ENCODE measurements at regions not wholly inside any gene's neighbourhood (a gene's known extent, or its start where the extent isn't known, plus 50 kb on each side); places are given as distances from the start of the nearest gene placed in this dataset.

GRCh38 chr15:77733579-77734300, 101.0 kb upstream of the LINGO1 start:
- TF ChIP-seq CTCF (conservative IDR thresholded peaks at IDR 0.05 in 1 of 2, IDR thresholded peaks at IDR 0.05 in 1 of 2; ENCODE audit: low read depth in 1 of 2, low read length in 2 of 2): no peak
- TF ChIP-seq EZH2 (IDR thresholded peaks at IDR 0.05; ENCODE audit: low read length, missing control alignments): no peak
